ENCODE measurements at regions not wholly inside any gene's neighbourhood (a gene's known extent, or its start where the extent isn't known, plus 50 kb on each side); places are given as distances from the start of the nearest gene placed in this dataset.

DNA sequence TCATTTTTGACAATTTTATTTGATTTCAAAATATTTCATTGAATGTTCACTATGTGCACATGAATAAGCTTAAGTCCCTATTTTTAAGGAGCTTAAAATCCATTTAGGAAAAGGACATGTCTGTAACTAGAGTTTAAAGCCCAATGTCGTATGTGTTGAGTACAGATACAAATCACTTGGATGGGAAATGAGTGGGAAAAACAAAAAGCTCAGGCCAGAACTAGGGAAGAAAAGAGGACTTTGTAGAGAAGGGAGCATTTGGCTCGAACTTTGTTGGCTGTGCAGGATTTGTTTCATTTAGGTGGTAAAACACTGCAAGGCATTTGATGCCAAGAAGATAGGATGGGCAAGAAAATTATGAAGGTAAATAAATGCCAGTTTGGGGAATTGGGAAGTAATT is 653.1 kb upstream of the KCNMB2 start:
- H3K36me3 ChIP-seq = no peaks in the 10 kb centered on the region
- H3K4me1 ChIP-seq = no peaks in the 10 kb centered on the region
- no peak overlapping the region for H3K27ac ChIP-seq
- H3K4me3 ChIP-seq = no peak overlapping the region
- no peaks in the 10 kb centered on the region for H3K9me3 ChIP-seq
- DNase-seq (ENCODE audit: low spot score) = no peak
- H3K27me3 ChIP-seq = no peaks in the 10 kb centered on the region
- TF ChIP-seq, protein P1, sequence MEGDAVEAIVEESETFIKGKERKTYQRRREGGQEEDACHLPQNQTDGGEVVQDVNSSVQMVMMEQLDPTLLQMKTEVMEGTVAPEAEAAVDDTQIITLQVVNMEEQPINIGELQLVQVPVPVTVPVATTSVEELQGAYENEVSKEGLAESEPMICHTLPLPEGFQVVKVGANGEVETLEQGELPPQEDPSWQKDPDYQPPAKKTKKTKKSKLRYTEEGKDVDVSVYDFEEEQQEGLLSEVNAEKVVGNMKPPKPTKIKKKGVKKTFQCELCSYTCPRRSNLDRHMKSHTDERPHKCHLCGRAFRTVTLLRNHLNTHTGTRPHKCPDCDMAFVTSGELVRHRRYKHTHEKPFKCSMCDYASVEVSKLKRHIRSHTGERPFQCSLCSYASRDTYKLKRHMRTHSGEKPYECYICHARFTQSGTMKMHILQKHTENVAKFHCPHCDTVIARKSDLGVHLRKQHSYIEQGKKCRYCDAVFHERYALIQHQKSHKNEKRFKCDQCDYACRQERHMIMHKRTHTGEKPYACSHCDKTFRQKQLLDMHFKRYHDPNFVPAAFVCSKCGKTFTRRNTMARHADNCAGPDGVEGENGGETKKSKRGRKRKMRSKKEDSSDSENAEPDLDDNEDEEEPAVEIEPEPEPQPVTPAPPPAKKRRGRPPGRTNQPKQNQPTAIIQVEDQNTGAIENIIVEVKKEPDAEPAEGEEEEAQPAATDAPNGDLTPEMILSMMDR (IDR thresholded peaks at IDR 0.05) = no peak

DNA sequence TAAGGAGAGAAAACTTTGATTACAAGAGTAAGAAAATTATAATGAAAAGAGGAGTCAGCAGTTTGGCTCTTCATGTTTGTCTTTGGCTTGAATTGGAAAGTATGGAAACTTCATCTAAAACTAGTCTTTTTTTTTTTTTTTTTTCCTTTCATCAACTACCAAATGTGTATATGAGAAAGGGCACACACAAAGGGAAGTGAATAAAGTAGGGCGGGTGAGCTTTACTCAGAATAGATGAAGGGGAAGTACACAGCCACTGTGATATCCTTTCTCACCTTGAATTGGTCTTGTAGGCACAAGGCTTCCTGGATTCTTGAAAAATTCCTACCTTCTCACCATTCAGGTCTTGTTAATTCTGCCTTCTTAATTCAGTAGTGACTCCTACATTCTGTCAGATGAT is 652.3 kb upstream of the KCNMB2 start:
- TF ChIP-seq, protein P1 (IDR thresholded peaks at IDR 0.05) = no peak
- Histone ChIP-seq H3K4me3 (no peak overlapping the region), H3K27me3 (no peaks in the 10 kb centered on the region), H3K36me3 (no peaks in the 10 kb centered on the region), H3K4me1 (no peaks in the 10 kb centered on the region), H3K9me3 (no peaks in the 10 kb centered on the region), H3K27ac (no peak overlapping the region)
- no peak for DNase-seq (ENCODE audit: low spot score)

DNA sequence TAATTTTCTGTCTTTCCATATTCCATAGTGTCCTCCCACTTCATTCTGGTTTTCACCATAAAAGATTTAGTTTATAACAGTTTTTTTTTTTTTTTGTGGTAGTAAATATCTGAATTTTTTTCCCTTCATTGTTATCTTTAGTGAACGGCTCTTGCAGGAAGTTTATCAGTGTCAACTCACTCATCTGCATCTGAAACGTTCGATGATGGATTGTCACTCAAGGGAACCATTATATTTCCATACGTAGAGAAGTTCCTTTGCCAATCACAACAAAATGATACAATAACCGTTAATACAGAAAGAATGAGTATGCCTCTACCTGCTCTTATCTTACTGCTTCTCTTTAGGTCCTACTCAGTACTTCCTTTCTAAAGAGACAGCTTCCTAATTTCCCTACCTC is 651.2 kb upstream of the KCNMB2 start:
- TF ChIP-seq, protein P1 (IDR thresholded peaks at IDR 0.05) = no peak
- H3K4me1 ChIP-seq = no peaks in the 10 kb centered on the region
- DNase-seq (ENCODE audit: low spot score) = no peak
- no peak overlapping the region for H3K4me3 ChIP-seq
- no peaks in the 10 kb centered on the region for H3K9me3 ChIP-seq
- no peaks in the 10 kb centered on the region for H3K27me3 ChIP-seq
- H3K27ac ChIP-seq = no peak overlapping the region
- no peaks in the 10 kb centered on the region for H3K36me3 ChIP-seq

DNA sequence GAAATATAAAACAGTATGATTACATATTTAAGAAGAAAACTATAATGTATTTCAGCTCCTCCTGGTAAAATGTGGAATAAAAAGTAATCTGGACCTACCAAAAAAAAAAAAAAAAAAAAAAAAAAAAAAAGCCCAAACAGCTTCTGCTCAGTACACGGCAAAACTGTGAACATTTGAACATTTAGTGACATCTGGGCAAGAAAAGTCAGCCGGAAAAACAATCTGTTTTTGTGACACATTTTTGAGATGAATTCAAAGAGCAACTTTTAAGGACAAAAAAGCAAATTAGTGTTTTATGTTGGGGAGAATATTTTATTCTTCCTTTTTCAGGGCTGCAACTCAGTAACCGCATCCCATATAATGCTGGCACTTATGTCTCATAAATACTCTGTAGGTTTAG is 649.7 kb upstream of the KCNMB2 start:
- no peaks in the 10 kb centered on the region for H3K4me1 ChIP-seq
- no peaks in the 10 kb centered on the region for H3K36me3 ChIP-seq
- DNase-seq (ENCODE audit: low spot score) = no peak
- TF ChIP-seq, protein P1 (IDR thresholded peaks at IDR 0.05) = no peak
- H3K4me3 ChIP-seq = no peak overlapping the region
- H3K27ac ChIP-seq = no peak overlapping the region
- no peaks in the 10 kb centered on the region for H3K27me3 ChIP-seq
- H3K9me3 ChIP-seq = no peaks in the 10 kb centered on the region

DNA sequence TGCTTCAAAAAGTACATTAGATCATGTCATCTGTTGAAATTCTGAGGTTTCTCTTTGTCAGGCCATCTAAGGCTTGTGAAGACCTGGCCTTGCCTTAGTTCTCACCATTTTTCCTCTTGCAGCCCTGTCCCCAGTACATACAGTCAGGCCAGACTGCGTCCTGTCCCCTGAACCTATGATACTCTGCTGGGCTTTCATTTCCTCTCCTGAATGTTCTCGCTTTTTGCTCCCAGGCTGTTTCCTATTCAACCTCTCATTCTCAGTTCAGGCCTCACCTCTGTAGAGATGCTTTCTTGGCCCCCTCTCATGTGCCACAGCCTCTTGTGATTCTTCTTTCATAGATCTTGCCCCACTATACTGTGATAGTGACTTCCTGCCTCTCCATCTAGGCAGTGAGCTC is 648.8 kb upstream of the KCNMB2 start:
- H3K27ac ChIP-seq = no peak overlapping the region
- H3K36me3 ChIP-seq = no peaks in the 10 kb centered on the region
- TF ChIP-seq, protein P1 (IDR thresholded peaks at IDR 0.05) = no peak
- H3K4me1 ChIP-seq = no peaks in the 10 kb centered on the region
- H3K27me3 ChIP-seq = no peaks in the 10 kb centered on the region
- no peaks in the 10 kb centered on the region for H3K9me3 ChIP-seq
- H3K4me3 ChIP-seq = no peak overlapping the region
- DNase-seq (ENCODE audit: low spot score) = no peak

DNA sequence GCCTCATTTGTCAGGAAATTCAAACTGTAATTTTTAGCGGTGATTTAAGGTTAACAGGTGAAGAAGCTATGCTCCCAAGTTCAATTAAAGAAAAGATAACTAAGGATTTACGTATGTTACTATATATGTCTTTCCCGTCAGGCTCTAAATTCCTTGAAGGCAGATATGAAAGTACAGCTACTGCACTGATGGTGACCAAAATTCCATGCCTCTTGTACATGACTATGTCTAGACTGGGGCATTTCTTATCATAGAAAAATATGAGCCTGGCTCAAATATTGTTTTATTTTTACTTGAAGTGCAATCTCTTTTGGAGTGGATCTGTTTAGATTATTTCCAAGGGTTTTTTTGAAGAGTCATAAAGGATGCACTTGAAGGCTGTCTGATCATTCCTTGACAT is 647.1 kb upstream of the KCNMB2 start:
- no peak overlapping the region for H3K27ac ChIP-seq
- no peak overlapping the region for H3K4me3 ChIP-seq
- no peaks in the 10 kb centered on the region for H3K36me3 ChIP-seq
- H3K27me3 ChIP-seq = no peaks in the 10 kb centered on the region
- no peak for DNase-seq (ENCODE audit: low spot score)
- H3K9me3 ChIP-seq = no peaks in the 10 kb centered on the region
- TF ChIP-seq, protein P1 (IDR thresholded peaks at IDR 0.05) = no peak
- H3K4me1 ChIP-seq = no peaks in the 10 kb centered on the region
